K562 (cell line): ENCODE measurements at regions not wholly inside any gene's neighbourhood (a gene's known extent, or its start where the extent isn't known, plus 50 kb on each side); places are given as distances from the start of the nearest gene placed in this dataset.

ENCODE experiments used
- ATAC-seq: fragments of 200-7000 bp; cut with Tn5 transposase; 3 replicates; pipeline ENCODE4 v1.9.1; 2020; ENCODE audit warnings: moderate library complexity
- BruUV-seq: library from RNA; stranded (reverse); fragments of 400-500 nt; replicated peaks from 2 replicates; lab custom pipeline; 2021; lab: Mats Ljungman, UMichigan
- CTCF ChIA-PET: fragments of 300-600 bp; formaldehyde crosslinking; extraction: SDS; loops from one replicate; lab custom pipeline; 2021; ENCODE audit warnings: low intra/inter-chr PET ratio; lab: Yijun Ruan, JAX
- POLR2A ChIA-PET: fragments of 300-600, 350-650 bp; sonication (Branson Sonifier 250); formaldehyde crosslinking; extraction: SDS; loops from one replicate; lab custom pipeline; 2021; ENCODE audit warnings: antibody characterized with exemption, inconsistent platforms; lab: Yijun Ruan, JAX
- DNase-seq, 4 experiments: peaks; one replicate each; pipeline versions ENCODE4 v3.0.0 to v3.0.0-alpha.2; 2011 to 2018; ENCODE audit warnings: low spot score in 3 of 4, mixed read lengths in 3 of 4; ENCODE audit errors: extremely low read depth in 1 of 4
- FAIRE-seq: peaks from 2 replicates; lab custom pipeline; 2011; peaks lifted over from hg19 to GRCh38; lab: Jason Lieb, UNC
- H2AFZ ChIP-seq: 2 replicates; pipeline ENCODE4 v1.6.0; 2011; ENCODE audit warnings: low read depth, low read length, control low read depth, inconsistent platforms
- H3K27ac ChIP-seq: fragments of 200-600 bp; 3 replicates; pipeline ENCODE4 v1.8.0; 2011; ENCODE audit warnings: low read depth, mild to moderate bottlenecking, control low read depth, inconsistent platforms, low read length, moderate library complexity, mixed read lengths; ENCODE audit errors: extremely low read depth
- H3K27me3 ChIP-seq, 2 experiments: fragments of 300-600 bp in 1 of 2; 2 replicates in 1 of 2; 3 replicates in 1 of 2; pipeline versions ENCODE4 v1.6.0 to v1.8.0; 2011; ENCODE audit warnings: inconsistent platforms in 2 of 2, low read length in 2 of 2, mild to moderate bottlenecking in 1 of 2, mixed read lengths in 1 of 2, moderate library complexity in 1 of 2; ENCODE audit not compliant: control insufficient read depth in 2 of 2, insufficient read depth in 2 of 2
- H3K36me3 ChIP-seq: fragments of 300-600 bp; 3 replicates; pipeline ENCODE4 v1.8.0; 2011; ENCODE audit warnings: mild to moderate bottlenecking, low read length, inconsistent platforms; ENCODE audit not compliant: control insufficient read depth, insufficient read depth
- H3K4me1 ChIP-seq, 2 experiments: fragments of 200-600 bp in 1 of 2; replicated peaks in 1 of 2; 2 replicates in 1 of 2; 3 replicates in 1 of 2; pipeline versions ENCODE4 v1.5.1 to v1.8.0; 2011; ENCODE audit warnings: inconsistent platforms in 2 of 2, low read length in 2 of 2, mild to moderate bottlenecking in 1 of 2, mixed read lengths in 1 of 2, moderate library complexity in 1 of 2; ENCODE audit not compliant: control insufficient read depth in 2 of 2, insufficient read depth in 2 of 2
- H3K4me2 ChIP-seq: 2 replicates; pipeline ENCODE4 v1.6.1; 2011; ENCODE audit warnings: low read length, control low read depth, inconsistent platforms, mixed read lengths; ENCODE audit not compliant: insufficient read depth
- H3K4me3 ChIP-seq: fragments of 200-600 bp; sonication (generic), shearing (Covaris generic); 2 replicates; pipeline ENCODE4 v1.5.1; 2016; ENCODE audit warnings: control low read depth, inconsistent platforms
- H3K79me2 ChIP-seq: fragments of 200-600 bp; 3 replicates; pipeline ENCODE4 v1.8.0; 2011; ENCODE audit warnings: low read length, inconsistent platforms; ENCODE audit not compliant: control insufficient read depth, insufficient read depth
- H3K9ac ChIP-seq, 2 experiments: 2 replicates each; pipeline versions ENCODE4 v1.6.0 to v1.6.1; 2011; ENCODE audit warnings: low read depth in 2 of 2, low read length in 2 of 2, control low read depth in 1 of 2, inconsistent platforms in 1 of 2, mild to moderate bottlenecking in 1 of 2, mixed read lengths in 1 of 2; ENCODE audit not compliant: insufficient read depth in 1 of 2
- H3K9me1 ChIP-seq: one replicate; pipeline ENCODE4 v1.6.0; 2011; ENCODE audit warnings: inconsistent platforms, mild to moderate bottlenecking, low read length, moderate library complexity; ENCODE audit not compliant: control insufficient read depth, insufficient read depth
- H3K9me3 ChIP-seq: replicated peaks from 2 replicates; pipeline ENCODE4 v1.5.1; 2011; ENCODE audit warnings: low read depth, low read length, inconsistent platforms; ENCODE audit not compliant: control insufficient read depth, insufficient read depth
- H4K20me1 ChIP-seq: replicated peaks from 2 replicates; pipeline ENCODE4 v1.6.1; 2011; ENCODE audit warnings: low read length, inconsistent platforms, mixed read lengths; ENCODE audit not compliant: control insufficient read depth, insufficient read depth
- ARHGAP35 ChIP-seq: fragments of 450-650 bp; IDR thresholded peaks from 2 replicates; pipeline ENCODE4 v1.6.1; 2018; ENCODE audit not compliant: partially characterized antibody
- BDP1 ChIP-seq: IDR thresholded peaks from 3 replicates; pipeline ENCODE4 v1.6.1; 2011; ENCODE audit not compliant: insufficient read length, insufficient read depth
- CXXC5 ChIP-seq: fragments of 250-450 bp; sonication (Bioruptor Pico); IDR thresholded peaks from 2 replicates; pipeline ENCODE4 v1.8.0; 2022; ENCODE audit warnings: inconsistent platforms, mild to moderate bottlenecking, moderate library complexity
- DIDO1 ChIP-seq: fragments of 450-650 bp; IDR thresholded peaks from 2 replicates; pipeline ENCODE4 v1.6.1; 2016; ENCODE audit warnings: low read depth, missing biosample characterization, missing genetic modification characterization
- DPF2 ChIP-seq: fragments of 450-650 bp; IDR thresholded peaks from 2 replicates; pipeline ENCODE4 v1.6.1; 2016
- ESRRA ChIP-seq: fragments of 450-650 bp; IDR thresholded peaks from 2 replicates; pipeline ENCODE4 v1.6.1; 2014; ENCODE audit warnings: low read depth, mild to moderate bottlenecking, moderate library complexity, borderline replicate concordance
- FOXP4 ChIP-seq: sonication (generic); formaldehyde crosslinking; IDR thresholded peaks from 2 replicates; pipeline ENCODE4 v1.8.0; 2022; ENCODE audit warnings: mild to moderate bottlenecking, missing genetic modification reagents, borderline replicate concordance
- GABPA ChIP-seq: fragments of 200-800 bp; sonication (Bioruptor generic); conservative IDR thresholded peaks from 2 replicates; pipeline ENCODE4 v1.6.1; 2016; ENCODE audit warnings: low read depth, missing genetic modification characterization, missing compliant biosample characterization
- HBP1 ChIP-seq: fragments of 450-650 bp; formaldehyde crosslinking; IDR thresholded peaks from 2 replicates; pipeline ENCODE4 v1.4.0; 2022; ENCODE audit warnings: missing genetic modification characterization
- HDAC3 ChIP-seq: fragments of 450-650 bp; IDR thresholded peaks from 2 replicates; pipeline ENCODE4 v1.6.1; 2018; ENCODE audit warnings: borderline replicate concordance, mild to moderate bottlenecking, moderate library complexity; ENCODE audit not compliant: partially characterized antibody
- HSF4 ChIP-seq: fragments of 250-450 bp; sonication (Bioruptor Pico); IDR thresholded peaks from 2 replicates; pipeline ENCODE4 v2.1.2; 2022; ENCODE audit warnings: mild to moderate bottlenecking, moderate library complexity, borderline replicate concordance
- MAFG ChIP-seq: fragments of 450-650 bp; conservative IDR thresholded peaks from 2 replicates; pipeline ENCODE4 v1.6.1; 2016; ENCODE audit warnings: missing genetic modification characterization, missing compliant biosample characterization
- PML ChIP-seq: IDR thresholded peaks from 2 replicates; pipeline ENCODE4 v1.6.1; 2012; ENCODE audit warnings: low read length, inconsistent platforms
- TRIM24 ChIP-seq, 2 experiments: fragments of 450-650 bp; IDR thresholded peaks; 2 replicates each; pipeline ENCODE4 v1.6.1; 2016
- ZBTB7A ChIP-seq: IDR thresholded peaks from 2 replicates; pipeline ENCODE4 v1.6.1; 2011; ENCODE audit warnings: low read depth, mild to moderate bottlenecking, low read length, moderate library complexity, borderline replicate concordance; ENCODE audit not compliant: control insufficient read depth
- ZNF134 ChIP-seq: fragments of 250-450 bp; sonication (Bioruptor Pico); conservative IDR thresholded peaks from 2 replicates; pipeline ENCODE4 v1.4.0; 2020
- ZNF583 ChIP-seq: fragments of 250-450 bp; sonication (Bioruptor Pico); IDR thresholded peaks from 2 replicates; pipeline ENCODE4 v1.4.0; 2020
- WGBS: fragments of 100-300 bp; shearing (Covaris generic); methylation state at CpG from one replicate; pipeline ENCODE4 v1.1.6; 2016; ENCODE audit warnings: low coverage, mixed read lengths; ENCODE audit not compliant: insufficient coverage; ENCODE audit errors: missing lambda C conversion rate; 5-methylcytosine and 5-hydroxymethylcytosine counted together
- in situ Hi-C: fragments of 300-500 bp; cut with MboI; formaldehyde crosslinking; loops from 4 replicates; pipeline ENCODE4 v1.15.0; 2018; ENCODE audit warnings: inconsistent platforms, mixed read lengths
- intact Hi-C: fragments of 100-400 bp; cut with micrococcal nuclease; formaldehyde crosslinking; loops from 2 replicates; pipeline ENCODE4 v1.14.2; 2022

- no peak overlapping the region for H3K27ac ChIP-seq
- H3K9me1 ChIP-seq, result no peaks in the 10 kb centered on the region
- WGBS, result no CpG with 5 or more reads among the region's 1 CpG
- ATAC-seq (no peak), FAIRE-seq (no peak), DNase-seq (no peak)
- no peaks in the 10 kb centered on the region for H3K36me3 ChIP-seq
- no TSS peak for BruUV-seq
- no peaks in the 10 kb centered on the region for H3K9me3 ChIP-seq
- POLR2A ChIA-PET, result no interaction called here
- no peaks in the 10 kb centered on the region for H3K79me2 ChIP-seq
- no peak overlapping the region for H3K9ac ChIP-seq
- CTCF ChIA-PET, result no interaction called here
- H3K27me3 ChIP-seq, result no peaks in the 10 kb centered on the region
- H3K4me2 ChIP-seq, result no peak overlapping the region
- in situ Hi-C loops, result no loop called here
- intact Hi-C loops, result no loop called here
- H3K4me3 ChIP-seq, result no peak overlapping the region
- H3K4me1 ChIP-seq, result no peaks in the 10 kb centered on the region
- no peak for TF ChIP-seq HBP1 (CRISPR knock-in tag)
- no peak for TF ChIP-seq MAFG (tag)
- no peak for TF ChIP-seq BDP1
- no peak for TF ChIP-seq TRIM24 (IDR thresholded peaks at IDR 0.05)
- TF ChIP-seq ZNF134, result no peak
- no peak for TF ChIP-seq CXXC5 (CRISPR knock-in tag)
- TF ChIP-seq DIDO1, result no peak
- TF ChIP-seq ZNF583 (CRISPR knock-in tag), result no peak
- TF ChIP-seq FOXP4 (CRISPR knock-in tag), result no peak
- no peak for TF ChIP-seq ZBTB7A
- no peak for TF ChIP-seq DPF2
- TF ChIP-seq ARHGAP35, result no peak
- TF ChIP-seq HDAC3, result no peak
- TF ChIP-seq GABPA (tag), result no peak
- no peak for TF ChIP-seq ESRRA
- no peak for TF ChIP-seq HSF4 (CRISPR knock-in tag)
- TF ChIP-seq PML, result no peak
- no peaks in the 10 kb centered on the region for H4K20me1 ChIP-seq
- no peak overlapping the region for H2AFZ ChIP-seq
Measured at GRCh38 chr3:61463191-61463590, 98.2 kb upstream of the PTPRG start.
